ENCODE measurements at regions not wholly inside any gene's neighbourhood (a gene's known extent, or its start where the extent isn't known, plus 50 kb on each side); places are given as distances from the start of the nearest gene placed in this dataset.
"Not testable (repeated sequence)": the region's sequence is repeated elsewhere in the genome, so short reads cannot be mapped to it uniquely, and the experiment has no call there.

DNA sequence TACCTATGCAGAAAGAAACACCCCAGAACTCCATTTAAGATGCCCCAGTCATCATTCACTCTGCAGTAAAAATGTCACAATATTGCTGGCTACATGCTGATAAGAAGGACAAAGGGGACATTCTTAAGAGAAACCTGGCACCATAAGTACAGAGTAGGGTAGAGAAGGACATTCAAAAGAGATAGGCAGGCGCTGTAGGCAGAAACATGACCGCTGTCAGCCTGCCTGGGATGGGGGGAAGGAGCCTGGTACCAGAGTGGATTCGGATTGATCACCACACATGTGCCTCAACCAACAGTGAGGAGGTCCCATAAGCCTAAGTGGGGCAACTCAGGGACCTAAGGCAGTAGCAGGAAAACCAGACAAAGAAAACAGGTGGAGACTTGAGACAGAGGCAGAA, 54.1 kb upstream of the DUX4 start:
- not testable (repeated sequence) for TF ChIP-seq POLR2A (IDR thresholded peaks at IDR 0.05)
- TF ChIP-seq, protein P1, sequence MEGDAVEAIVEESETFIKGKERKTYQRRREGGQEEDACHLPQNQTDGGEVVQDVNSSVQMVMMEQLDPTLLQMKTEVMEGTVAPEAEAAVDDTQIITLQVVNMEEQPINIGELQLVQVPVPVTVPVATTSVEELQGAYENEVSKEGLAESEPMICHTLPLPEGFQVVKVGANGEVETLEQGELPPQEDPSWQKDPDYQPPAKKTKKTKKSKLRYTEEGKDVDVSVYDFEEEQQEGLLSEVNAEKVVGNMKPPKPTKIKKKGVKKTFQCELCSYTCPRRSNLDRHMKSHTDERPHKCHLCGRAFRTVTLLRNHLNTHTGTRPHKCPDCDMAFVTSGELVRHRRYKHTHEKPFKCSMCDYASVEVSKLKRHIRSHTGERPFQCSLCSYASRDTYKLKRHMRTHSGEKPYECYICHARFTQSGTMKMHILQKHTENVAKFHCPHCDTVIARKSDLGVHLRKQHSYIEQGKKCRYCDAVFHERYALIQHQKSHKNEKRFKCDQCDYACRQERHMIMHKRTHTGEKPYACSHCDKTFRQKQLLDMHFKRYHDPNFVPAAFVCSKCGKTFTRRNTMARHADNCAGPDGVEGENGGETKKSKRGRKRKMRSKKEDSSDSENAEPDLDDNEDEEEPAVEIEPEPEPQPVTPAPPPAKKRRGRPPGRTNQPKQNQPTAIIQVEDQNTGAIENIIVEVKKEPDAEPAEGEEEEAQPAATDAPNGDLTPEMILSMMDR (IDR thresholded peaks at IDR 0.05): not testable (repeated sequence)
